DMS114 treated with DMSO at 0.1 percent for 48 hours (cell line): ENCODE measurements at regions not wholly inside any gene's neighbourhood (a gene's known extent, or its start where the extent isn't known, plus 50 kb on each side); places are given as distances from the start of the nearest gene placed in this dataset.
"Not testable (repeated sequence)": the region's sequence is repeated elsewhere in the genome, so short reads cannot be mapped to it uniquely, and the experiment has no call there.

Experiments used
- DNase-seq: peaks from one replicate; lab custom pipeline; 2025; ENCODE audit not compliant: unreplicated experiment; lab: John Stamatoyannopoulos, UW

DNA sequence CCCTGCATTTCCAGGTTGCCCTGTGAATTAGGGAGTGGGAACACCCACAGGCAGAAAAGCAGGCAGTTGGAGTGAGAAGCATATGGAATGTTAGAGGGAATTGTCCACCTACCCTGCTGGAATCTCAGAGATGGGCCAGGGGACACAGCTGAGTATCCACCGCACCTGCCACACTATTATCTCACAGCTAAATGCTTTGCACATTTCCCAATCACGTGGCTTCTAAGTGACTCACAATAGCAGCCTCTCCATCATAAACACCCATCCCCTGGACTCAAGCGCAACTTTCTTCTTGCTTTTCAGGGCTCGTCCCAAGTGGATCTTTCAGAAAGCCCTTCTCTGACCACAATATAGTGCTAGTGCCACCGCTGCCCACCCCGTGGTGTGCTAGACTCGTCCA, 389.0 kb upstream of the LMCD1 start:
- no peak for DNase-seq

DNA sequence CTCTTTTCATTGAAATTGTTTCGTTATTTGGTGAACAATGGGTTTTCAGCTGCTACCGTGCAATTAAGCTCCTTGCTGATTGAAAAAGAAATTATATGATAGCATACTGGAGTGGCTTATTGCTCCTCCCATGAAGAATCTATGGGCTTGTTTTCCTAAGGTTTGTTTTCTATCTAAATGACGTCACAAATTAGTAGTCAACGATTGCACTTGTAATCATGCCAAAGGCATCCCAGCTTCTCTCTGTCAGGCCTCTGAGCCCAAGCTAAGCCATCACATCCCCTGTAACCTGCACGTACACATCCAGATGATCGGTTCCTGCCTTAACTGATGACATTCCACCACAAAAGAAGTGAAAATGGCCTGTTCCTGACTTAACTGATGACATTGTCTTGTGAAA, 388.0 kb upstream of the LMCD1 start:
- DNase-seq: no peak

DNA sequence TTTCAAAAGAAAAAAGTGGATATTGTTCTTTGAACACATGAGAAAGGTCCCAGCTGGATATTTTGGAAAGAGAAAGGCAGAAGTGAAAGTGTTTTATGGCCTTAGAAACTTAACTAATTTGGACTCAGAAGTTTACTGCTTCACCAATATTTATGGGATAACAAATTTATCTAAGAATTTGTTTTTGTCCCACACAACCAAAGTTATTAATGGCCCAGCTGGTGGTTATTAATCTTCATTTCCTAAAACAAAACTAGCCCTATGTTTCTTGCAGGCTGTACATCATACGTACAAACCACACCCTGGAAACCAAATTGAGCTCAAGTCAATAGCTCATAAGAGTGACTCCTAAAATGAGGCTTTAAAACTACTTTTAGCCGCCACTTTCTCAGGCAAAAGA, 372.9 kb upstream of the LMCD1 start:
- no peak for DNase-seq

DNA sequence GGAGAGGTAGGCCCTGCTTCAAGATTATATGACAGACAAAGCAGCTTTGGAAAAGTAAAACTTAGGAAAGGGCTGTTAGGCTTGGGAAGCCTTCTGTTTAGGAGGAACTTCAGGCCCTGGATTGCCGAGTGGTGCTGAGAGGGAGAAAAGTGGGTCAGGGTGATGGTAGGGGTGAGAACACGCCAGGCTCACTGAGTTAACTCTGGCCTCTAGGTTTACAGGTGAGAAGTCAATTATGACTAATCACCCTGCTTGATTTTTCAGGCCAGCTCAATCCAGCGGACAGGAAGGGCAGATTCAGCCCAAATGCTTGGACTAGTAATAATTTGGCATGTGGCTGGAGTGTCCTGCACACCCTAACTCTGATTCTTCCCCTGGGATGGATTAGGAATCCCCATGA, 365.1 kb upstream of the LMCD1 start:
- no peak for DNase-seq

DNA sequence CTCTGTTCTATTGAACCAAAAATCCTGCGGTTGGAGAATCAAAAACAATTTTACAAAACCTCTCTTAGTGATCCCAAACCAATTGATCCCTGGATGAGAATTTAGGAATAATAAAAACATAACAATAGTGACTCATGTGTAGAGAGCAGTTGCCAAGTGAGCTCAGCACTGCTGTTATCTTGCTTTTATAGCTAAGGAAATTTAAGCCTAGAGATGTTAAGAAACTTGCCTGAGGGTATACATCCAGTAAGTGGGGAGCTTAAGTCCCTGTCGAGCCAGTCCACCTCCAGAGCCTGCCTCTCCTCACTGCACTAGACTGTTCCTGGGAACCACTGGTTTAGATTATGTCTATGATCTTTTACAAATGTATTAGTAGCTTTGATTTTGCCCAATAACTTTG, 358.4 kb upstream of the LMCD1 start:
- no peak for DNase-seq

DNA sequence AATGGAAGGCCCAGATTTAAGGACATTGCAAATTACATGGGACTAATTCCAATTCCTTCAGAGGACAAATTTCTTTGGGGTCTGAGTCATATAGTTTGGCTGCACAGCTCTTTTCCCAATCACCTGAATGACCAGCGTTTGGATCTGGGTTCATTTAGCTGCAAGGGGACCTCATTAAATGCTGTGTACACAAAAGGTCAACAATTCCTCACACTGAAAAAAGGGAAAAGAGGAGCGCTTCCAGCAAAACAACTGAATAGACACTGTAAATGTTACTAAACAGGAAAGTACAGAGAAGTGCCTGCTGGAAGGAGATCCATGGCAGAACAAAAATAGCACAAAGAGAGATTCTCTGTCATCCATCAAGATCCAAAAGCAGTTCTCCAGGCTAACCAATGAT, 356.0 kb upstream of the LMCD1 start:
- no peak for DNase-seq

DNA sequence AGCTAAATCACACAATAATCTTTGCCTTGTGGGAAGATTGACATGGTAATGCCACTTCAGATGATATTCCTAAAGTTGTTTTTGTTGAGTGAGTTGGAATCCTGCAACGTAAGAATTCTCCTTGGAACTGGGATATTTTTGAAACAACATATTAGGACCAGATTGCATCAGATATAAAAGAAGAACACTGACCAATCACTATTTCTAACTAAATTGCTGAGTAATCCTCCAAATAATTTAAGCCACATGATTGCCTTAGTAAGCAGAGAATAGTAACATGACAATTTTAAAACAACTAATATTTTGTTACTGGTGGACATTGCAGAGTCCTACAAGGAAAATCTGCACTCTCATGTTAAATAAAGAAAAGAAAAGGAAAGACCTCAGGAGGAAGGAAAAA, 353.9 kb upstream of the LMCD1 start:
- DNase-seq: no peak

DNA sequence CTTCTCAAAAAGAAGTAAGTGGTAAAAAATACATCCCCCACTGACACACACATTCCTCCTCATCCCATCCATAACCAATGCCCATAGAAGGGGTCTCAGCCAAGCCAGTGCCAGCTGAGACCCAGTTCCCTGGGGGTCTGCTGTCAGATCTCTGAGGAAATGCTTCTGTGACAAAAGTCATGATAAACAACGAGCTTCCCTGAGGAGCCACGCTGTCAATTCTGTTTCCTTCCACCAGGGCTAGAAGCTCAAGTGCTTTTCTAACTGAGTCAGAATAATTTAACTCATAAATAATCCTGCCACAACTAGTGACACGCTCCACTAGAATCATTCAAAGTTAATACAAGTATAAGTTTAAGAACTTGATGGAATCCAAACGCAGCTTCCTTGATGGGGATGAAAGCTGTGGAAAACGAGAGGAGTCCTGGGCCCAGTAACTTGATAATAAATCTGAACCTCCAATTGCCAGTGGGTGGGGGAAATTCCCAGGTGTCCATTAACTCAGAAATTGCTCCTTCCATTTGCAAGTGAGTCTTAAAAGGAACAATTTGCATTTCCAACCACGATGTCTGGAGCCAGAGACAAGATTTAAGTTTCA, 348.7 kb upstream of the LMCD1 start:
- DNase-seq: no peak

DNA sequence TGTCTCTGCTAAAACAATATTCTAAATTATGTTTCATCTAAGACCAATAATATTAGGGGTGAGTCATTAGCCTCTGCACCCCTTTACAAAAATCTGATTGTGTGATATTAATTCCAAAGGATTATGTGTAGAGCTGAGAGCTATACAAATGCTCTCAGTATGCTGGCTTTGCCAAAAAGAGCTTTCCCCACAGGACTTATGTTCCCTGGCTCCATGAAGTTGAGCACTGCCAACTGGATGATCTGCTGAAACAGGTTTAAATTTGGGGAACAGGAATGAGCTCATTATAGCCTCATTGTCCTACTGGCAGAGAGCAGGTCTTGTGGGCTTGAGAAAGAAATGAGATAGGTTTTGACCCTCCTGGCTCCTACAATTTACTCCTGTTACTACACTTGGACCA, 347.8 kb upstream of the LMCD1 start:
- DNase-seq: no peak

DNA sequence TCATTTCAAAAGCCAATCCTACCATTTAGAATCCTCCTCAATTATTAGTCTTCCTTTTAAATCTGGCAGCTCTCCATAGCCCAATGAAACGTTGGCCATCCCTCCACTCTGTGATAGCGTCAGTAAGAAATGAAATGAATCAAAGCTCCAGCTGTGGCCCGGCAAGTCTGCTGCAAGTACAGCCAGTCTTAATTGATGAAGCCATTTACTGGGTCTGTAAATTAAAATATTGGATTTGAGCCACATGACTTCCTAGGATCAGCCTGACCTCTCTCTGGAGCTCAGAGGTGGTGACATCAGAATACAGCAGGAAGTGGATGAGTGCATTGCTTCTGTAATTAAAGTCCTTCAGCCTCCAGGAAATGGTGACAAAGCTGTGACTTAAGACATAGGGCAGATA, 347.0 kb upstream of the LMCD1 start:
- no peak for DNase-seq

DNA sequence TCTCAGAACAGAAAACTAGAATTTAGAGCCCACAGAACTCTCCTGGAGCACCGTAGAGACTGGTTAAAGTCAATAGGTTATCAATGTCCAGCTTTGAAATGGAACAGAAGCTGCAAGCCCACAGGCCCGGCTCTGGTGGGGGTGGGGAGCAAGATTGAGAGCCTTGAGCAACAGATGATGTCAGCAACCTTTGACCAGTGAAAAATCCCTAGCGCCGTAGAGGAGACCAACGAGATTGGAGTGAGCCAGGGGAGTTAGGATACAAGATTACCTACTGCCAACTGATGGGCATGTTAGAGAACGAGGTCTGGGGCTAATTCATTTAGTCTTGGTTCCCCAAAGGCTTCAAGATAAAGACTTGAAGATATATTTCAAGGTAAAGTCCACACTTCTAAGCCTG, 345.5 kb upstream of the LMCD1 start:
- DNase-seq: no peak

DNA sequence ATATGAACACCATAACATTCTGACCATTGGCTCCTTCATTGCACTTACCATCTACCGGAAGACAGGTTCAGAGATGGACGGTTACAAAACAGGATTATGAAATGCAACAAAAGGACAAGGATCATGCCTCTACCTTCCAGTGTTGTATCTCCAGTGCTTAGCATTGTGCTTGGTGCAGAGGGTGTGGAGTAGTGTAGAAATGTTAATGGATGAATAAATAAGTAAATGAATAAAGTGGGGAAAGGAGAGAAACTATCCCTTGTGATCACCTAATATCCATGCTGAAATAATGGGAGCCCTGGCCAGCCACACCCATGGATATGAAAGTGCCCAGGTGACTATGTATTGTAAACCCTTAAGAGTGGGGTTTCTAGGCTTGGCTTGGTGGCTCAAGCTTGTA, 344.8 kb upstream of the LMCD1 start:
- DNase-seq: no peak

DNA sequence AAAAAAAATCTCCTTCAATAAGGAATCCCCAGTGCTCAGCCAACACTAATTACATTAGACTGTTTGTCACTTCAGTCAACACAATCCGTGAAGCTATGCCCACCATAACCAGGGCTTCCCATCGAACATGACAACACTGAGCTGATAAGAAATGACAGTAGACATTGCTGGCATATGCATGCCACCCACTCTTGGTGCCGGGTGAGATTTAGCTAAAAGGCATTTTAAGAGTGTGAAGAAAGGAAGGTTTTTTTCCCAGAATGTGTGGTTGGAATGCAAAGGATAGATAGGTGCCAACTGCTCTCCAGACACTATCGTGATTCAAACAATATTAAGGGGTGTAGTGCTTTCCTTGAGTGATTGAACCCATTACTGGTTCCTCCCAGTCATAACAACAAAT, 344.0 kb upstream of the LMCD1 start:
- DNase-seq: no peak

DNA sequence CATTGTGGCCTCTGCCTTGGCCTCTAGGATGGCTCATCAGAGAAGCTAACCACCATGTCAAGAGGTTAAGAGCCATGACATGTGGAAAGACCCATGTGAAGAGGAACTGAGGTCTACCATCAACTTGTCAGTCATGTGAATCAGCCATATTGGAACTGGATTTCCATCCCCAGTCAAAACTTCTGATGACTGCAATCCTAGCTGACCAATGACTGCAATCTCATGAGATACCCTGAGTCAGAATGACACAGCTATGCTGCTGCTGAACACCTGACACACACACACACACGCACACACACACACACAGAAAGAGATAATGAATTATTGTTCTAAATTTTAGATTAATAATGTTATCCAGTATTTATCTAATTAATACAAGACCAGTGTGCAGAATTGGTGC, 337.5 kb upstream of the LMCD1 start:
- no peak for DNase-seq

DNA sequence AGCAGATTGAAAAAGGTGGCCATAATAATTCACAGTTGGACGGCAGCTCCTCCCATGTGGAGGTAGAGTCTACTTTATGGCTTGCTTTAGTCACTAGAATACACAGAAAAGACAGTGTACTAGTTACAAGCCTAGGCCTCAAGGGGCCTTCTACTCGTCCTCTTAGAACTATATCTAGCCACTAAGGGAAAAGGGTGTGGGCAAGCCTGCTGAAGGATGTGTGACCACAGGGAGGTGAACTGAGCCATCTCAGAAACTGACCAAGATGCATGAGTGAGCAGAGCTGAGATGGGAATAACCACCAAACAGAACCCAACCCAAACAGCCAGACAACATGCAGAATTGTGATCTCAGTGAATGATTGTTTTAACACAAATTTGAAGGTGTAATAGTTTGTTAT, 335.6 kb upstream of the LMCD1 start:
- no peak for DNase-seq

DNA sequence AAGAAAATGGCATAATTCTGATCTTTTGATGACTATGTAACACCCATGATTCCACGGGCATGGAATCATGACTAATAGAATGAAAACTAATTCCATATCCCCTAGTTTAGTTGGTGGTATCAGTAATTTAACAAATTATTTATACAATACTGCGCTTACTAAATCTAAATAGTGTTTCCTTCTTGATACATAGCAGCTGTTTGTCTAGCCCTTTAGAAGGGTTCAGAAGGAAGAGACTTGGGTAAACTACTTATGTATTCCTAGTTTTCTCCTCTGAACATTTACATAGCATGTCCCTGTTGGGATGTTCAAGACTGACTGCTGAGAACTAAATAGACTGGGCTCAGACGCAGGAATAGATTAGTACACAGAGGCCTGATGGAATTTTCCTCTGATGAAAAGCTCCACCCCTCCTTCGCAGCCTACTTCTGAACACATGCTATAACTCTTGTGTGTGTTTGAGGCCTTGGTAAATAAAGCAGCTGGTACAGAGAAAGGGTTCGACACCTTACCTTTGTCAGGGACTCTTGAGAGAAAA, 330.6 kb upstream of the LMCD1 start:
- no peak for DNase-seq

DNA sequence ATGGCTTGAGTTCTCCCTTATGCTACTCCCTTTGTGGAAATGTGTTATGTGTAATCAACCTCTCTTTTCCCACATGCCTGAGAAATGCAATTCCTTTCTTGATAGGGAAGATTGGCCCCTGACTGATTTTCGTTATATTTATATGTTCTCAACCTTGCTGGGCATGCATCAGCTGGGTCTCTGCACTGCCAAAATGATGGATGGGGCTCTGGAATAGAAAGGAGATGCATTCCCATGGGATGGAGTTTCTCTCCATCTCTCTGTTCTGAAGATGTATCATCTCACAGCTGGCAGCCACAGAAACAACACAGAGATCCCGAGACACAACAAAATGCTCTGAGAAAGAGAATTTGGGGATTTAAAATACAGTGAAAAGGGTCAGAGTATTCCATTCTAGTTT, 327.7 kb upstream of the LMCD1 start:
- DNase-seq: no peak

DNA sequence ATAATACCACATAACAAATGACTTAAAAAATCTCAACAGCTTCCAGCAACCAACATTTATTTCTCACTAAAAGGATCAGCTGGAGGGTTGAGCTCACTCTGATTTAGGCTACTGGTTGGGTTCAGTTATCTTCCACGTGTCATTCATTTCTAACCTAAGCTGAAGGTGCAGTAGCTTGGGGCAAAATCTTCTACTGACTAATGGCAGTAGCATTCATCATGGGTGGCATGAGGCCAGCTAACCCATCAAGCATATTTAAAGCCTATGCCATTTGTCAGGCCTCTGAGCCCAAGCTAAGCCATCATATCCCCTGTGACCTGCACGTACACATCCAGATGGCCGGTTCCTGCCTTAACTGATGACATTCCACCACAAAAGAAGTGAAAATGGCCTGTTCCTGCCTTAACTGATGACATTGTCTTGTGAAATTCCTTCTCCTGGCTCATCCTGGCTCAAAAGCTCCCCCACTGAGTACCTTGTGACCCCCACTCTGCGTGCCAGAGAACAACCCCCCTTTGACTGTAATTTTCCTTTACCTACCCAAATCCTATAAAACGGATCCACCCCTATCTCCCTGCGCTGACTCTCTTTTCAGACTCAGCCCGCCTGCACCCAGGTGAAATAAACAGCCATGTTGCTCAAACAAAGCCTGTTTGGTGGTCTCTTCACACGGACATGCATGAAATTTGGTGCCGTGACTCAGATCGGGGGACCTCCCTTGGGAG, 324.7 kb upstream of the LMCD1 start:
- not testable (repeated sequence) for DNase-seq

DNA sequence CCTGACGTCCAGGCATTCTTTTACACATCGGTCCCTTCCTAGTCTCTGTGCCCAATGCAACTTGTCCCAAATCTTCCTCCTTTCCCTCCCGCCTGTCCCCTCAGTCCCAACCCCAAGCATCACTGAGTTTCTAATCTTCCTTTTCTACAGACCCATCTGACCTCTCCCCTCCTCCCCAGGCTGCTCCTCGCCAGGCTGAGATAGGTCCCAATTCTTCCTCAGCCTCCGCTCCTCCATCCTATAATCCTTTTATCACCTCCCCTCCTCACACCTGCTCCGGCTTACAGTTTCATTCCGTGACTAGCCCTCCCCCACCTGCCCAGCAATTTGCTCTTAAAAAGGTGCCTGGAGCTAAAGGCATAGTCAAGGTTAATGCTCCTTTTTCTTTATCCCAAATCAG, 323.1 kb upstream of the LMCD1 start:
- DNase-seq: not testable (repeated sequence)

DNA sequence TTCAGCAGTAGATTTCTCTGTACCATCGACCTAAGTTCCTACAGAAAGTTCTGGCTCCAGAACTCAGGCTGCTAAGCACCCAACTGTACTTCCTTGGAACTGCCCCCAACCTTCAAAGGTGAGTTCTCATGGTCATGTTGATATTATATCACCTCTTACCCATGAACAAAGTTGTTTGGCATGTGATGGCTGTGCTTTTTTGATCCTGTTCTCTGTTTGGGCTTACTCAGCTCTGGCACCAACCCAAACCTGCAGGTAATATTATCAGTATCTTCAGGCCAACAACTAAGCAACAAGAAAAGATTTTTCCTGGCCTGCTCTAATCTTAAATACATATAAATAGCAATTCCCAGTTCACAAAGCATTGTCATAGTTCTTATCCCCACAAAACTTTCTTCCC, 318.7 kb upstream of the LMCD1 start:
- no peak for DNase-seq

DNA sequence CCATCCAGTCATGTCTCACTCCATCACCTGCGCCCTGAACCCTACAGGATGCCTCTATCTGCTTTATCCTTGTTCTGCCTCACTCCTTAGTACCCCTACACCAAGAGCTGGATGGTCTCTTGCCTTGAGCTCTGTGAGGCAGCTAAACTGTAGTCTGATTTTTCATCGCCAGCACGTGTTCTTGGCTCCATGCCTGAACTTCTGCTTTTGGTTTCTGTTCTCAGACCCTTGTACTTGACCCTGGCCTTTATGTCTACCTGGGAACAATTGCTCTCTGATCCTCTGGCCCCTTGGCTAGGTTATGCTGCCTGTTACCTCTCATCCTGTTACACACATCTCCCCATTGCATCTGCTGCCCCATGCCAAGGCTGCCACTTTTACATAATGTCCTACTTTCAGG, 318.0 kb upstream of the LMCD1 start:
- DNase-seq: no peak

DNA sequence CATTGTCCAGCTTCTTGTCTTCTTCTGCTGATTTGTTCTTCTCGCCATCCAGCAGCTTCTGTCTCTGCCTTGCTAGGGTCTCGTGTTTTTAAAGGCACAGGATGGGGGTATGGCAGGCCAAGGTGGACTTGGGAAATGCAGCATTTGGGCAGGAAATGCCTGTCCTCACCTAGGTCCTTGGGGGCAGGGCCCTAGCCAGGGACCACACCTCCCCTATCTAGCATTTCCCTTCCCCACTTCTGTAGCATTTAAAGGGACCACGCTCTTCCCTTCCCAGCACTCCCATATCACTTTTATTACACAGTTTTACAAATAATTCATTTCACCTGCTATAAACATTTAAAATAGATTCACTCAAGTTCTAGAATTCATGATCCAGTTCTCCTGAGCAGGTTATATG, 315.4 kb upstream of the LMCD1 start:
- no peak for DNase-seq

DNA sequence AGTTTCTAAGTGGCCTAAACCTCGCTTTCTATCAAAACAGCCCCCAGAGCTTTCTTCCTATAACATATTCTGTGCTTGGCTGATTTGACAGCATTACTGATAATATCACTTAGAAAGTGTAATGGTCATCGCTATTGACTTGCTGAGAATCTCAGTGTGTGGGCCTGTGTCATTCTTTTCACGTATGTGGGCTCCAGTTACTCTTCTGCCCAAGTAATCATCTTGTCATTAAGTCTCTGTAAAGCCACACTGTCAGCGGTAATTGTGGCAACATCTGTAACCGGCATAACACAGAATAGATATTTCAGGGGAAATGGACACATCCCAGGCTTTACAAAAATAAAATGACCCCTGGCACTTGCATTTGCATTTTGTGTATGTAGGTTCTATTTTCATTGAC, 313.6 kb upstream of the LMCD1 start:
- no peak for DNase-seq
